HepG2 (cell line): ENCODE measurements at regions not wholly inside any gene's neighbourhood (a gene's known extent, or its start where the extent isn't known, plus 50 kb on each side); places are given as distances from the start of the nearest gene placed in this dataset.
A peak's percentile ranks its signal among the peaks of the same experiment; 100 is the strongest.

Experiments
- AHR ChIP-seq: IDR thresholded peaks from 2 replicates; pipeline ENCODE4 v1.6.1; 2018; ENCODE audit warnings: missing genetic modification reagents, missing compliant biosample characterization
- ATF7 ChIP-seq, 2 experiments: fragments of 450-650 bp in 1 of 2; sonication (generic) in 1 of 2; formaldehyde crosslinking in 1 of 2; IDR thresholded peaks; 2 replicates each; pipeline versions ENCODE4 v1.4.0 to v1.6.1; 2016 to 2020; ENCODE audit warnings: antibody characterized with exemption in 1 of 2, mild to moderate bottlenecking in 1 of 2, missing genetic modification reagents in 1 of 2
- ETV5 ChIP-seq: IDR thresholded peaks from 2 replicates; pipeline ENCODE4 v1.6.1; 2018; ENCODE audit warnings: missing biosample characterization, missing genetic modification reagents, inconsistent platforms, borderline replicate concordance
- GMEB1 ChIP-seq: sonication (generic); formaldehyde crosslinking; IDR thresholded peaks from 2 replicates; pipeline ENCODE4 v1.5.1; 2020; ENCODE audit warnings: missing genetic modification reagents, mild to moderate bottlenecking, borderline replicate concordance
- HES4 ChIP-seq: sonication (generic); formaldehyde crosslinking; IDR thresholded peaks from 2 replicates; pipeline ENCODE4 v1.9.0; 2021; ENCODE audit warnings: mild to moderate bottlenecking, missing genetic modification reagents, borderline replicate concordance
- HNRNPUL1 ChIP-seq: fragments of 200-400 bp; formaldehyde crosslinking; IDR thresholded peaks from 2 replicates; pipeline ENCODE4 v1.6.1; 2017; ENCODE audit warnings: low read depth, mild to moderate bottlenecking, low read length, moderate library complexity
- LRRFIP1 ChIP-seq: sonication (generic); formaldehyde crosslinking; conservative IDR thresholded peaks from 2 replicates; pipeline ENCODE4 v1.4.0; 2020; ENCODE audit warnings: missing genetic modification reagents
- MIER3 ChIP-seq: IDR thresholded peaks from 2 replicates; pipeline ENCODE4 v1.6.1; 2016; ENCODE audit warnings: missing compliant biosample characterization, borderline replicate concordance
- POLR2A ChIP-seq, 2 experiments: IDR thresholded peaks; 2 replicates each; pipeline ENCODE4 v1.6.1; 2011; ENCODE audit warnings: low read depth in 2 of 2, low read length in 2 of 2, mild to moderate bottlenecking in 1 of 2, moderate library complexity in 1 of 2; ENCODE audit not compliant: insufficient read depth in 1 of 2
- SIX1 ChIP-seq: sonication (generic); formaldehyde crosslinking; IDR thresholded peaks from 2 replicates; pipeline ENCODE4 v1.4.0; 2020; ENCODE audit warnings: missing genetic modification reagents, borderline replicate concordance
- TFAP4 ChIP-seq: sonication (generic); IDR thresholded peaks from 2 replicates; pipeline ENCODE4 v1.6.1; 2016; ENCODE audit warnings: low read depth, borderline replicate concordance
- TSC22D2 ChIP-seq: sonication (generic); formaldehyde crosslinking; IDR thresholded peaks from 2 replicates; pipeline ENCODE4 v1.5.1; 2020; ENCODE audit warnings: missing genetic modification reagents, mild to moderate bottlenecking, borderline replicate concordance
- ZBTB7A ChIP-seq: sonication (generic); formaldehyde crosslinking; IDR thresholded peaks from 2 replicates; pipeline ENCODE4 v1.8.0; 2022; ENCODE audit warnings: mild to moderate bottlenecking, missing genetic modification reagents
- ZFP90 ChIP-seq: sonication (generic); formaldehyde crosslinking; IDR thresholded peaks from 2 replicates; pipeline ENCODE4 v1.8.0; 2022; ENCODE audit warnings: missing genetic modification reagents, mild to moderate bottlenecking, inconsistent platforms, borderline replicate concordance
- ZNF205 ChIP-seq: IDR thresholded peaks from 2 replicates; pipeline ENCODE4 v1.6.1; 2018; ENCODE audit warnings: missing biosample characterization, missing genetic modification reagents
- ZNF251 ChIP-seq: sonication (generic); formaldehyde crosslinking; IDR thresholded peaks from 2 replicates; pipeline ENCODE4 v1.9.0; 2021; ENCODE audit warnings: mild to moderate bottlenecking, missing genetic modification reagents
- ZNF331 ChIP-seq: sonication (generic); formaldehyde crosslinking; IDR thresholded peaks from 2 replicates; pipeline ENCODE4 v1.4.0; 2020; ENCODE audit warnings: missing genetic modification reagents
- ZNF468 ChIP-seq: sonication (generic); formaldehyde crosslinking; IDR thresholded peaks from 2 replicates; pipeline ENCODE4 v1.8.0; 2022; ENCODE audit warnings: mild to moderate bottlenecking, moderate library complexity, missing genetic modification reagents
- ZNF547 ChIP-seq: sonication (generic); formaldehyde crosslinking; IDR thresholded peaks from 2 replicates; pipeline ENCODE4 v1.5.1; 2020; ENCODE audit warnings: mild to moderate bottlenecking, missing genetic modification reagents
- ZNF768 ChIP-seq: sonication (generic); formaldehyde crosslinking; IDR thresholded peaks from 2 replicates; pipeline ENCODE4 v1.4.0; 2020; ENCODE audit warnings: missing genetic modification reagents
- ZNF790 ChIP-seq: sonication (generic); formaldehyde crosslinking; IDR thresholded peaks from 2 replicates; pipeline ENCODE4 v1.8.0; 2022; ENCODE audit warnings: missing genetic modification reagents, mild to moderate bottlenecking, borderline replicate concordance
- TF ChIP-seq, protein P1 (sequence below): sonication (generic); formaldehyde crosslinking; conservative IDR thresholded peaks from 2 replicates; pipeline ENCODE4 v1.8.0; 2022; ENCODE audit warnings: missing genetic modification reagents
- TF ChIP-seq, protein P2 (sequence below): IDR thresholded peaks from 2 replicates; pipeline ENCODE4 v1.6.1; 2016; ENCODE audit warnings: control low read depth

DNA sequence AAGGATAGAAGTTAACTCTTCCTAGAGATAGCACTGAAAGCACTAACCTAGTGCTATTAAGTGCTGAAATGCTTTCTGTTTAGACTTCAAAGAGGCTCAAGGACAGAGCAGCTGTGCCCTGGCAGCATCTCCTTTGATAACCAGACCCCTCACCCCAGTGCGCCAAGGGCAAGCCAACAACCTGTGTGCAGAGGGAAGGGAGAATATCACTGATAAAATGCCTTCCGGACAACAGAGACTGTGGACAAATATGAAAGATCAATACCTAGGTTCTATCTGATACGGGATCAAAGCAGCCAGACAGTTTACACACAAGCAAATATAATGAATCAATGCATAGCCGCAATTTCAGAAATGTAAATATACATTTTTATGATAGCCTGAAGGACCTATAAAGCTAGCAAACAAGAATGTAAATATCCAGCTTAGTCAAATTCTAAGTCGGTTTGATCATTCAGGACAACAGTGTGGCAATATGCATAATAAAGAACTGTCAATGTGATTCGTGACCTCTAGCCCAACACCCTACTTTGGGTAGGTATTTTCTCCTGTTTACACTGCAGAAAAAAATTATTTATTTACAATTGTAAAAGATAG lies 91.8 kb upstream of the RFX8 start (continued):
- TF ChIP-seq, protein P1, sequence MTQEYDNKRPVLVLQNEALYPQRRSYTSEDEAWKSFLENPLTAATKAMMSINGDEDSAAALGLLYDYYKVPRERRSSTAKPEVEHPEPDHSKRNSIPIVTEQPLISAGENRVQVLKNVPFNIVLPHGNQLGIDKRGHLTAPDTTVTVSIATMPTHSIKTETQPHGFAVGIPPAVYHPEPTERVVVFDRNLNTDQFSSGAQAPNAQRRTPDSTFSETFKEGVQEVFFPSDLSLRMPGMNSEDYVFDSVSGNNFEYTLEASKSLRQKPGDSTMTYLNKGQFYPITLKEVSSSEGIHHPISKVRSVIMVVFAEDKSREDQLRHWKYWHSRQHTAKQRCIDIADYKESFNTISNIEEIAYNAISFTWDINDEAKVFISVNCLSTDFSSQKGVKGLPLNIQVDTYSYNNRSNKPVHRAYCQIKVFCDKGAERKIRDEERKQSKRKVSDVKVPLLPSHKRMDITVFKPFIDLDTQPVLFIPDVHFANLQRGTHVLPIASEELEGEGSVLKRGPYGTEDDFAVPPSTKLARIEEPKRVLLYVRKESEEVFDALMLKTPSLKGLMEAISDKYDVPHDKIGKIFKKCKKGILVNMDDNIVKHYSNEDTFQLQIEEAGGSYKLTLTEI (CRISPR knock-in tag): no peak
- TF ChIP-seq ZNF768 (CRISPR knock-in tag): no peak
- no peak for TF ChIP-seq ZNF790 (CRISPR knock-in tag)
- TF ChIP-seq TFAP4: peak; percentile 97
- peak; percentile 86; the same call in 1 of the 2 replicates for TF ChIP-seq ZNF547 (CRISPR knock-in tag)
- TF ChIP-seq POLR2A (IDR thresholded peaks at IDR 0.05; ENCODE audit: insufficient read depth in 1 of 2, low read depth in 2 of 2, low read length in 2 of 2): no peak
- TF ChIP-seq AHR (CRISPR knock-in tag): peak; percentile 83; the same call in 1 of the 2 replicates
- peak; percentile 90 for TF ChIP-seq ZBTB7A
- TF ChIP-seq ZNF331 (CRISPR knock-in tag): peak; percentile 96
- TF ChIP-seq HES4: no peak
- peak; percentile 99 for TF ChIP-seq SIX1 (CRISPR knock-in tag)
- TF ChIP-seq GMEB1 (CRISPR knock-in tag): peak; percentile 56; the same call in 1 of the 2 replicates
- TF ChIP-seq ETV5: peak; percentile 100
- TF ChIP-seq HNRNPUL1: peak; percentile 83; the same call in 1 of the 2 replicates
- 0 out of 2 replicates have a peak, but pooled peaks have one; percentile 67 for TF ChIP-seq ZFP90
- TF ChIP-seq ZNF251 (CRISPR knock-in tag): no peak
- TF ChIP-seq, protein P2, sequence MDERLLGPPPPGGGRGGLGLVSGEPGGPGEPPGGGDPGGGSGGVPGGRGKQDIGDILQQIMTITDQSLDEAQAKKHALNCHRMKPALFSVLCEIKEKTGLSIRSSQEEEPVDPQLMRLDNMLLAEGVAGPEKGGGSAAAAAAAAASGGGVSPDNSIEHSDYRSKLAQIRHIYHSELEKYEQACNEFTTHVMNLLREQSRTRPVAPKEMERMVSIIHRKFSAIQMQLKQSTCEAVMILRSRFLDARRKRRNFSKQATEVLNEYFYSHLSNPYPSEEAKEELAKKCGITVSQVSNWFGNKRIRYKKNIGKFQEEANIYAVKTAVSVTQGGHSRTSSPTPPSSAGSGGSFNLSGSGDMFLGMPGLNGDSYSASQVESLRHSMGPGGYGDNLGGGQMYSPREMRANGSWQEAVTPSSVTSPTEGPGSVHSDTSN (CRISPR knock-in tag): peak; percentile 72
- TF ChIP-seq LRRFIP1 (CRISPR knock-in tag): no peak; the same call in 1 of the 2 replicates
- peak; percentile 99 for TF ChIP-seq MIER3 (CRISPR knock-in tag)
- peak; percentile 80 for TF ChIP-seq ATF7 (IDR thresholded peaks at IDR 0.05)
- TF ChIP-seq ATF7 (CRISPR knock-in tag; IDR thresholded peaks at IDR 0.05): peak; percentile 95
- TF ChIP-seq ZNF468 (CRISPR knock-in tag): no peak
- no peak; the same call in 1 of the 2 replicates for TF ChIP-seq TSC22D2 (CRISPR knock-in tag)
- peak; percentile 92 for TF ChIP-seq ZNF205 (CRISPR knock-in tag)
